NCI-H128 (cell line): ENCODE measurements at regions not wholly inside any gene's neighbourhood (a gene's known extent, or its start where the extent isn't known, plus 50 kb on each side); places are given as distances from the start of the nearest gene placed in this dataset.

Experiments used
- DNase-seq: peaks from one replicate; lab custom pipeline; 2025; ENCODE audit not compliant: unreplicated experiment; lab: John Stamatoyannopoulos, UW

DNA sequence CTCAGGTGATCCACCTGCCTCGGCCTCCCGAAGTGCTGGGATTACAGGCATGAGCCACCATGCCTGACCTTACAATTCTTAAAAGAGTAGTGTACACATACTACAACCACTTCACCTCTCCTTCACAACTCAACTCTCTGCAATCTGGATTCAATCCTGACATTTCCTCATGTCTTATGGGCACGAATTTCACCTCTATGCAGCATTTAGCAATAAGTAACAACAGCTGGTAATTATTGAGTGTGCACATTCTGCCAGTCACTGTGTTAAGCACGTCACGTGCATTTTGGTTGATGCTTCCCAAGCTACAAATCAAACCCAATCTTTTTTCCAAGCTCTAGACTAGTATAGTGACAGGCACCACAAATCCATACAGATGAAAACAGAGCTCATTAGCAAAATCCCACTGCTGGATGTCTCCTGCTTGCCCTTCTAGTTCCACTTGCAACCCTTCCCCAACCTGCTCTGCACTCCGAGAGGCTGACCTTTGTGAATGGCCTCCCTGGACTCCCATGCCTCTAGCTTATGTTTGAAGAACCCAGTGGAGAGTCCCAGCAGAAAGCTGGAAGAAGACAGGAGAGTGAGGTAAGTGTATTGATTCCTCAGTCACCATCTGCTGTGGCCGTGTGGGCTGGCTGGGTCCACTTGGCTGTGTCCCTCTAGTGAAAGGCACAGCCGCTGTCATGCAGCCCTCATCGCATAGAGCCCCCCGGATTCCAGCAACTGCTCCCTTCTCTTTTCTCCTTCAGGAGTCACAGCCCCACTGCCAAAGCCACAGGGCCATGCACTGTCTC, 176.5 kb downstream of the MEX3B start:
- no peak for DNase-seq

DNA sequence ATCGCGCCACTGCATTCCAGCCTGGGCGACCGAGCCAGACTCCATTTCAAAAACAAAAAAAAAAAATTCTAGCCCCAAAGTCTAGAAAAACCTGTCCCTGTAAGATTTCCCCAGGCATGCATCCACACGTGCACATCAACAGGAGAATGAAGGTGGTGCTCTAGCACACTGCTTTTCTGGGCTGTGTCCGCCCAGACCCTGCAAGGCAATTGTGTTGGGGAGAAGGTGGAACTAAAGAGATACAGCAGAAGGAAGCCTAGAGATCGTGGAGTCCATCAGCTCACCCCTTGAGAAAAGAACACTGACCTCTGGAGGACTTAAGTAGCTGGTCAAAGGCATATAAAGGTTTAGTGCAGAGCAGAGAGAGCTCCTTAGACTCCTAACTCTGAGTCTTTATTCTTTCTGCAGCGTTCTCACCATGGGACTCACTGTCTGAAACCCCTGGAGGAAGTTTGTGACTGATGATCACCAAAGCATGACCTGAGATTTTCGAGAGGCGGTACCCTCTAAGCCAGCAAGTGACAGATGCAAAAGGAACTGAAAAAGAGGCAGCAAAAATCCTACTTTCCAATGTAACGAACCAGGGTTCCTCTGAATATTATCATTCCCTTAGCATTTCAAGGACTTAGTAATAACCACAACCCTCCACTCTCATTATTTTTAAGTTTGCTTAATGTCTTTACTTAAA, 179.8 kb downstream of the MEX3B start:
- DNase-seq = no peak

DNA sequence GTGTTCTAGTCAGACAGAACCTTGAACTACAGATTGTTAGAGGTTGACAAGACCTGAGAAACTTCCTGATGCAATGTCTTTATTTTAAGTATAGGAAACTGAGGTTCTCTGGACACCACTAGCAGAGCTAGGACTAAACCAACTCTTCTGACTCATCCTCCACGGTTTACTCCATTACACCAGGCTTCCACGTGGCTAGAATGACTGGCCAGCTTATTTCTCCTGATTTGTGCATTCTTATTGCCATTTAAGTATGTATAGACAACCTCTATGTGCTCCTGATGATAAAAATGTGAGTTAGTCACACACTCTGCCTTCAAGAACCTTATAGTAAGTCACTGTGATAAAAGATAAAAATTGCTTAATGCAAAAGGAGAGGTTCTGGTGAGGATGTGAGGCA, 182.7 kb downstream of the MEX3B start:
- no peak for DNase-seq

DNA sequence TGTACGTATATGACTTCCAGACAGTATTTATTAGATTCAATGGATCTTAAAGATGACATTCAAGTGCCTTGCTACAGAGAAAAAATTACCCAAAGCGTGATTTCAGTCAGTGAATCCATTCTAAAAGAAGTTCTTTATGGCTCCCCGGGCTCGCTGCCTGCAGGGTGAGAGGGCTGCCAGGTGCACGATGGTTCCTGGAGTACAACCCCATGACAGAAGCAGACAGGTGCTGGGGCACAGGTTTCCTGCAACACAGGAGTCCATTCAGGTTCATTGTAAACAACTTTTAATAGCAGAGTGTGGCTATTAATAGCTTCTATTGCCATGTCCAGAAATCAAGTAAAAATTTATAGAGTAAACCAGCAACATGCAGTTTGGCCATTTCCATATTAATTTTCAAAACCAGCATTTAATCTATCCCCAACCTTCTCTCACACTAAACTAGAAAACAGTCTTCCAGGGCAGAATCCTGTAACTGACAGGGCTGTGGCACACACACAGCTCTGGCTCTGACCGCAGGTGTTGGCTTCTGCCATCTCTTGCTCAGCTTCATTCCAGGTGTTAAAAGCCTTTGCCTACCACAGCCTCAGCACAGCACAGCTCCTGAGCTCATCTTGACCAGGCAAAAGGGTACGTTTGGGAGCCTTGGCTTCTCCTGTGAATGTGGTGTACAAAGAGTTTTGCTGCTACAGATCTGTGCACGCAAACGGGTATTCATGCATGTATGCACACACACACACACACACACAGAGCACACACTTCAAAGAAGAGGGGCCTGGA, 185.9 kb downstream of the MEX3B start:
- DNase-seq = peak; percentile 11

DNA sequence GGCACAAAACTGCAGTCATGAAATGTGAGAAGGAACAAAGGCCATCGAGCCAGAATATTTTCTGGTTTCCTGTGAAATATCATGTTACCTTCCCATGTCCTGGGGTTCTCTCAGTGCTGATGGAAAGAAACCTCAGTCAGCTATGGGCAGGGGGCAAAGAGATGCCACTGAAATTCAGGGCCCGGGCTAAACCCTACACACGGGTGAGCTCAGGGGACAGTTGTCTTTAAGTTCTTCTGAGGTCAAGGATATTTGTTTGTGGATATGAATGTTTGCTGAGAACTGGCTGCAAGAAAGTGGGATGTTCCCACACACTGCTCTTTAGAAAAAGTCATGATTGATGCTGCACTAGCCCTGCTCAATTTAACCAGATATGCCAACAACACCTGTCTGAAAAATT, 187.2 kb downstream of the MEX3B start:
- no peak for DNase-seq

DNA sequence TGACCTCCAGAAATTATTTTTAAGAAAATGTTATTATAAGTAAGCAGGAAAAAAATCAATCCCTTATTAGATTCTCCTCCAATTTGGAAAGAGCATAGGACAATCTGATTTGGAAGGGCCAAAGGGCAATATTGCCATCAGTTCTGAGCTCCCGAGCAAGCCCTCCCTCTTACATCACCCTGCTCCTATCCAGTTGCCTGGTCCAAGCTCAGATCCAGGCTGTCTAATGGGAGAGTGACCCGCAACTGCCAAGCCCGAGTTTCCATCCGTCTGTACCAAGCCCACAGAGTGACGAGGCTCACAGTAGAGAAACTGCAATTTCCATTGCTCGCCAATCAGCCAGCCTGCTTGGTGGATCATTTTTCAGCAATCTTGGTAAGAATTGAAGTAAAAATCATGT, 187.7 kb downstream of the MEX3B start:
- DNase-seq = no peak

DNA sequence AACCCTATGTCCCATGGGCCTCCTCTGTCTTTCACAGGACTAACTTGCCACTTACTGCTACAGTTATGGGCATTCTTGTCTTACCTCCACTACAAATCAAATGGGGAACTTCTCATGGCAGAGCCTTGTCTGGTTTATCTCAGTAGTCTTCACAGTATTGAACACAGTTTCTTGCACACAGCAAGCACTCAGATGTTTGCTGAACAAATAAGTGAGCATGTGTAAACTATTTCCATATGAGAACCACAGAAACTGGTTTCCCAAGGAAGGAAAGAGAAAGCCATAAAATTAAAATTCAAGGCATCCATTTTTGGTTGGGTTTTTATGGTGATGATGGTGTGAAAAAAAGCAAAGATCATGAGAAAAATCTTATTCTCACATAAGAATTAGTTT, 189.2 kb downstream of the MEX3B start:
- DNase-seq = no peak

DNA sequence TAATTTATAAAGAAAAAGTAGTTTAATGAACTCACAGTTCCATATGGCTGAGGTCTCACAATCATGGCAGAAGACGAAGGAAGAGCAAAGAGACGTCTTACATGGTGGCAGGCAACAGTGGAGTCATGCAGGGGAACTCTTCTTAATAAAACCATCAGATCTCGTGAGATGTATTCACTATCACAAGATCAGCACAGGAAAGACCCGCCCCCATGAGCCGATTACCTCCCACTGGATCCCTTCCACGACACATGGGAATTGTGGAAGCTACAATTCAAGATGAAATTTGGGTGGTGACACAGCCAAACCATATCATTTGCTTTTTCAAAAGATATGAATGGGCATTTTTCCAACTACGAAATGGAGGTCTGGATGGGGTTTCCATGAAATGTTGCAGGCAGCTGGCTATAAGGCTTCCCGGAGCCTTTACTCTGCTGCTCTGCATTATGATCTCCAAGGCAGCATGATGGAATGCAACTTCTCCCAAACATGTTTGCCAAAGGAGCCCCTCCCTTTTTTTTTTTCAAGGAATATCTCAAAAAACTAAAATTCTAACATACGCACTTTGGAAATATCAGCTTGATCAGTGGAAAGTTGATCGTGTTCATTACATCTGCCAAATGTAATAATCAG, 189.7 kb downstream of the MEX3B start:
- DNase-seq = no peak

DNA sequence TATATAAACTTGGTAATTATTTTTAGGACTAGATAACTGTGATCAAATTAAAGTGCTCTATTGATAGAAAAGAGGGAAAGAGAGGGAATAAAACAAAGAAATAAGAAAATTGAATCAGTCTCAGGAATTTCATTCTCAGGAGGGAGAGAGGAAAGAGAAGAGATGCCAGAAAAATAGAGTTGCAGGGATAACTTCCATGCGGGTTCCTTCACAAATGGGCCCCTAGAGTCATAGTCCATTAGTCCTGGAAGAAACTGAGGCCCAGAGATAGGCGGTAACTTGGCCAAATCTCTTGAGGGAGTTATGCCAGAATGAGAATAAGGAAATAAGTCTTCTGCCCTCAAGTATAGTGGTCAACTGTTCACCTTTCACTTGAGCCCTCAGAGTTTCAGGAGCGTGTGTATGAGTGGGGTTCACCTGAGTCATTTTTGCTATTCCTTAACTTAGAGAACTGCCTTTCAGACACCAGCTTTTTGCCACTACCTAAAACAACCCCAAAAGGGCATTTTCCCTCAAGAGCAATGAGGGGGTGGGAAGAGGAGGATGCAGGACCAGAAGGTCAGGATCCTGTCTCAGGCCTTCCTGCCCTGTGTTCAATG, 192.6 kb downstream of the MEX3B start:
- no peak for DNase-seq

DNA sequence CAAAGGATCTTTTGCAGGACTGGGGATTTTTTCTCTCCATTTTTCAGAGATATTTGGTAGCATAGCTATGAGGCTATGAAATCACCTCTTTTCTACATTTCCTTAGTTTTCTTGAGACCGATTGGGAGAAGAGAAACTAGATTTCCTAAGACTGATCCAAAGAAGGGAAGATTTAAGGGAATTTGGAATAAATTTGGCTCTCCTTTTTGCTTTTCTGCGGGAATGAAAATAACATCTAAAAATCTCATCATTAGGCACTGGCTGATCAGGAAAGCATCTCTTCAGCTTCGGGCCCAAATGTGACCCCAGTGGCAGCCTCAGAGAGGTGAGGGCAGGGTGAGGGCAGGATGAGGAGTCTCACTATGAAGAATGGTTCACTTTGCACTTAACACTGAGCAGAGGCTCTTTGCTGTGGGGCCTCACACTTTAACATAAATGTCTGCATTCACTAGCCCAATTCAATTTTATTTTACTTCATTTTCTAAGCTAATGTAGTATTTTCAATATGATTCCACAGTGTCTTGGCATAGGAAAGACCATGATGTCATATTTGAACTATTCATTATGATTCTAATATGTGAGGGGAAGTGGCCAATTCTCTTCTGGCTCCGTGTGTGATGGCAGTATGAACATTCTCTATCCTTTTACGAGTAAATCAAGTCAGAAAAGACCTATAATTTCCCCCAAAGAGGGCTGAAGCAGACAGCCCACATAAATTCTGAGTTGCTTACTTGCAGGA, 193.2 kb downstream of the MEX3B start:
- DNase-seq = no peak

DNA sequence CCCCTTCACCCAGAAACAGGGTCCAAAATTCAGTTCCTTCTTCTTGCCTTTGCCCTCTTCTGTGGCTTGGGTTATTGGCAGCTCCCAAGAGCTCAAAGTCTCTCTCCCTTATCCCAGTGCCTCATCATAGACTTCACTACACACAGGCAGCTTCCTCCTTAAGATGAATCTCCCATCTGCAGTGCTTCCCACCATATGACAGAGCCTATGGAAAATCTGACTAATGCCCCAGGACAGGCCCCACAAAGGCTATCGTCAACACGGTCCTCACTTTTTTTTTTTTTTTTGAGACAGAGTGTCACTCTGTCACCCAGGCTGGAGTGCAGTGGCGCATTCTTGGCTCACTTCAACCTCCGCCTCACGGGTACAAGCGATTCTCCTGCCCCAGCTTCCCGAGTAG, 194.1 kb downstream of the MEX3B start:
- no peak for DNase-seq

DNA sequence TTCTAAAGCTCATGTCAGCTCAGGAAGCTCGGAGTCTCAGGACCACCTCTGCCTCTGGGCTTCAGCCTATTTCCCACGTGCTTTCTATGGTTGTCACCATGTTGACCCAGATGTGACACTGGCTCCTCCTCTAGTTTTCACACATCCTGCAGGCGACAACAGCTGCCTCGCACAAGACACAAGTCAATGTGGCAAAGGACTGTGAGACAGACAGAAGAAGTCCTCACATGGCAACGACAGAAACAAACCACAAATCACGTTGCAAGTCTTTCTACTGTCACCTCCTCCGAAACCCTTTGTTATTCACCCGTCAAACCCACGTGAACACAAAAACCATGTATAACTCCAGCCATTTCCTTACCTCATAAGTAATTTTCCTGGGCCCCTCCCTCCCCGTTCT, 194.5 kb downstream of the MEX3B start:
- DNase-seq = no peak

DNA sequence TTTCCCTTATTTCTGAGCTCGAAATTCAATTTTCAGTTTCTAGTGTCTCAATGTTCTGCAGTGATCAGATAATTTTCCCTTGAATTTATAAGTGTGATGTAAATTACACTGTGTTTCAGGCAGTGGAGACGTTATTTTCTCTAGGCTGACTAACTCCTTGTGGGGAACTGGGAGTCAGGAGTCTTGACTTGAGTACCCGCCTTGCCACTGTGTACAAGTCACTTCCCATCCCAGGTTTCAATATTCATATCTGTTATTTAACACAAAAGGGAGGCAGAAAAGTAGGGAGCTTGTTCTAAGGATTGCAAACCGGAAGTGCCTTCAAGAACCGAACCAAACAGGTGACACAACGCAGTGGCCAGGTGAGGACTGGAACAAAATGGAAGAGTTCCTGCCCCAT, 196.5 kb downstream of the MEX3B start:
- no peak for DNase-seq

DNA sequence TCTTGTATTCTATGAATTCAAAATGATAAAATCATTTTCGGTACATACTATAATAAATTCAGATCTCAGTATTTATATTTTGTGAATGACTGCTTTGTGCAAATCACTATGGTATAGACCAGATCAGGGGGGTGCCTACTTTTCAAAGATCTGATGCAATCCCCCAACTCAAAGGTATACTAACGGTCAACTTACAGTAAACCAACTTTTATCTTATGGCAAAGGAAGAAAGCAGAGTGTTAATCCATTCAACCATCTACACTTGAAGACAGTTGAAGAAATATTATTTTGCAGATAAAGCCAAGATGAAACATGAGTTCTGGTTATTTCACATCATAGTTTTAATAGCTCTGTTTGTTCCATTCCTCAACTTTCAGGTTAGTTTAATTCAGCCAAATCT, 197.1 kb downstream of the MEX3B start:
- no peak for DNase-seq

DNA sequence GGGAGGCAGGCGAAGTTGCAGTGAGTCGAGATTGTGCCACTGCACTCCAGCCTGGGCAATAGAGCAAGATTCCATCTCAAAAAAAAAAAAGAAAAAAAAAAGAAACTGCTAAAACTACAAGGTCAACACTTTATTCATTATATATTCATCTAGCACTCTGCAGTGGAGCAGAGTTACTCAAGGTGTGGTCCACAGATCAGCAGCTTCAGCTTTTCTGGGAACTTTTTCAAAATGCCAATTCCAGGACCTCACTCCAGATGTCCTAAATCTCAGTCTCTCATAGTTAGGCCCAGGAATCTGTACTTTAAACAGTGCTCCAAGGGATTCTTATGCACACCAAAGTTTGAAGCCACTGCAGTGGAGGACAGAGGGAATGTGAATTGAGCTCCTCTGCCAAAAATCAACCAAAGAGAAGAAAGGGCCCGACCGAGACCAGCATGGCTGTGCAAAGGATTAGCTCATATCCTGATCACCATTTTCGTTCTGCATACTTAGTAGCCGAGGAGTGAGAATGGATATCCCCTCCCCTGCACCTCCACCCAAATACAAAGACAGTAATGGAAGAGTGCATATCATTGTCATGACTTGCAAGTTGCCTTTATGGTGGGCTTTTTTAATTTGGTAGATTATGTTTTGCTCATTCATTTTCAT, 201.9 kb downstream of the MEX3B start:
- no peak for DNase-seq

DNA sequence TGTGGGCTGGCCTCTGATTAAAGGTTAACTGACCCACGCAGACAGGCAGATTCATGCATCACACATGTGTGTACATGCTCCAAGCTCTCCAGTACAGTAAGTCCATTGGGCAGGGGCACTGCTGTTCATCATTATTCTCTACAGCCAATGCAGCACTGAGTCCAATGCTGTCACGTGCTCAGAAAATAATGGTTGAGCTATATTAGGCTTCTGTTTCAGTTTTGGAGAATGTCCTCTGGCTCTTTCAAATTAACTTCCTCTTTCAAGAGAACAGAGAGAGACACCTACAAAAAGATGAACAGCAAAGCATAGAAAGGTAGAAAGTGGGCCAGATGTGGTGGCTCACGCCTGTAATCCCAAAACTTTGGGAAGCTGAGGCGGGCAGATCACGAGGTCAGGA, 202.6 kb downstream of the MEX3B start:
- no peak for DNase-seq

DNA sequence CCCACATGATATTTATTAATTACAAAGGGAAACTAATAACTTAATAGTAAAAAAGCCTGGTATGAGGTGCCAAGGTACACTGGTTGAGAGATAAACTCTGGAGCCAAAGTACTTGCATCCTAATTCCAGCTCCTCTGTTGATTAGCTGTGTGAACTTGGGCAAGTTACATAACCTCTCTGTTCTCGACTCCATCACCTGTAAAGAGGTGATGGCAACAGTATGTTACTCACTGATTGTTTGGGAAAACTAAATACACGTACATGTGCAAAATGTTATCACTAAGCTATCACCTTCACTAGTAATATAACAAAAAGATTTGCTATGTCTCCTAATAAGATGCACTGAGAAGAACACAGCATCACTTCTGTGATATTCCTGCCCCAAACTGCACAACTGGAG, 206.4 kb downstream of the MEX3B start:
- no peak for DNase-seq

DNA sequence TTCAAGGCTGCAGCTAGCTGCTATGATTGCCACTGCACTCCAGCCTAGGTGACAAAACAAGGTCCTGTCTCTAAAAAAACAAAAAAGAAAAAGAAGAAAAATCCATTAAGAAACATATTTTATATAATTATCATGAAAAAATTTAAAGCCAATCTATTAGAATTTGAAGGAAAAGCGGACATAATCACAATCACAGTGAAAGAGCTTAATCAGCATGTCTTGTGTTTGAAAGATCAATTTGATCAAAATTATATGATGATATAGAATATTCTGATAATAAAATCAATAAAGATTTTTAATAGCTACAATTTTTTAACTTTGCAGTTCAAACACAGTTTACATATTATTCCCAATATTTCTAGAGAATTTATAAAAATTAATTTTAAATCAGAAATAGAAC, 210.1 kb downstream of the MEX3B start:
- no peak for DNase-seq

DNA sequence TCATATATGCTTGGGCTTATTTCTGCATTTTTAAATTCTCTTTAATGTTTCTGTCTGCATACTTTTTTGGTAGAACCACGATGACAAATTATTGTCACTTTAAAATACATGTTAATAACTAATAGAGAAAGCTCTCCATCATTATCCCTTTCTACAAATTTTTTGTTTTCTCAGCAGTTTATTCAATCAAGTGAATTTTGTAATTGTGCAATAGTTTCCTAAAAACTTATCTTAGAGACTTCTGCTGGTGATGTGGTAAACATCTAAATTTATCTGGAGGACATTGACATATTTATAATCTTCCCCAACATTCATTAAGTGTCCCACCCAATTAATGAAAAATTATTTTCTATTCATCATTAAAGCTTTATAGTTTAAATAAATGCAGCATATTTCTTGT, 215.3 kb downstream of the MEX3B start:
- DNase-seq = no peak

DNA sequence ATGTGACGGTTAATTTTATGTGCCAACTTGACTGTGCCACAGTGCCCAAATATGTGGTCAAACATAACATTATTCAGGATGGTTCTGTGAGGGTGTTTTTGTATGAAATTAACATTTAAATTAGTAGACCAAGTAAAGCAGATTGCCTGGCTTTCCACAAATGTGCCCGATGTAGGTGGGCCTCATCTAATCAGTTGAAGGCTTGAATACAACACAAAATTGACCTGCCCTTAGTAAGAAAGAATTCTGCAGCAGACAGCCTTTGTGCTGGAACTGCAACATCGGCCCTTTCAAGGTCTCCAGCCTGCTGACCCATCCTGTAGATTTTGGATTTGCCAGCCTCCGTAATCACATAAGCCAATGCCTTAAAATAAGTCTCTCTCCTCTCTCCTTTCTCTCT, 215.9 kb downstream of the MEX3B start:
- no peak for DNase-seq
